RCC 7860 (cell line): ENCODE measurements at regions not wholly inside any gene's neighbourhood (a gene's known extent, or its start where the extent isn't known, plus 50 kb on each side); places are given as distances from the start of the nearest gene placed in this dataset.
"Not testable (repeated sequence)": the region's sequence is repeated elsewhere in the genome, so short reads cannot be mapped to it uniquely, and the experiment has no call there.

Experiments
- DNase-seq: peaks from one replicate; pipeline ENCODE4 v3.0.0-alpha.2; 2015; ENCODE audit warnings: low spot score
- FAIRE-seq: peaks from 2 replicates; lab custom pipeline; 2012; peaks lifted over from hg19 to GRCh38; lab: Jason Lieb, UNC

- DNase-seq, result no peak
- FAIRE-seq, result no peak
Observed at GRCh38 chr4:57734104-57734670, 624.0 kb upstream of the IGFBP7 start.

DNA sequence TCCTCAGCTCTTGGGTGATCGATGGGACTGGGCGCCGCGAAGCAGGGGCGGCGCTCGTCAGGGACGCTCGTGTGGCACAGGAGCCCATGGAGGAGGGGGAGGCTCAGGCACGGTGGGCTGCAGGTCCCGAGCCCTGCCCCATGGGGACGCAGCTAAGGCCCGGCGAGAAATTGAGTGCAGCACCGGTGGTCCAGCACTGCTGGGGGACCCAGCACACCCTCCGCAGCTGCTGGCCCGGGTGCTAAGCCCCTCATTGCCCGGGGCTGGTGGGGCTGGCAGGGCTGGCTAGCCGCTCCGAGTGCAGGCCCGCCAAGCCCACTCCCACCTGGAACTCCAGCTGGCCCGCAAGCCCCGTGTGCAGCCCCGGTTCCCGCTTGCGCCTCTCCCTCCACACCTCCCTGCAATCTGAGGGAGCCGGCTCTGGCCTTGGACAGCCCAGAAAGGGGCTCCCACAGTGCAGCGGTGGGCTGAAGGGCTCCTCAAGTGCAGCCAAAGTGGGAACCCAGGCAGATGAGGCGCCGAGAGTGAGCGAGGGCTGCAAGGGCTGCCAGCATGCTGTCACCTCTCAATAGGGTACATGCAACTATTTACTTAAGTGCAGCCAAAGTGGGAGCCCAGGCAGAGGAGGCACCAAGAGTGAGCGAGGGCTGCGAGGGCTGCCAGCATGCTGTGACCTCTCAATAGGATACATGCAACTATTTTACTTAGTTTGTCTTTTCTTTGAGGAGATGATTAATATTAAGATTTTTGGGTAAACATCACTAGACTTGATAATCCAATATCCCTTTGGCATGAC is 619.8 kb upstream of the IGFBP7 start:
- FAIRE-seq, DNase-seq: not testable (repeated sequence)

- FAIRE-seq, result no peak
- DNase-seq, result no peak
Observed at GRCh38 chr4:57726154-57726553, 616.0 kb upstream of the IGFBP7 start.

DNA sequence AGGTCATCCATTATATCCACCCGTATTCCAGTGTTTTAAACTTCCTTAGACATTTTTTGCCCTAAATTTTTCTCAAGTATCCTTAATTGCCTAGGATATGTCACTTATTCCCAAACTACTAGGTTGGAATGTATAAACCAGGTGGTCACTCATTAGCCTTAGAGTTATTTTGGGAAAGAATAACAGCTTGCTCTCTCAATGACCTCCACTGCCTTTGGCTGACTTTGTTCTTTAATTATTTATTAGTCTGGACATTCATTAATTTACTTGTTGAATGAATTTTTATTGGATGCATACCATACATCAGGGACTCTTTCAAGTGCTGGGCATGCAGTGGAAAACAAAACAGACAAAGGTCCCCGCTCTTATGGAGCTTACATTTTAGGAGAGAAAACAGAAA is 609.3 kb upstream of the IGFBP7 start:
- no peak for DNase-seq
- no peak for FAIRE-seq

GRCh38 chr4:57714313-57714712 is 604.1 kb upstream of the IGFBP7 start:
- not testable (repeated sequence) for FAIRE-seq, DNase-seq

GRCh38 chr4:57710053-57710452 is 599.9 kb upstream of the IGFBP7 start:
- no peak for FAIRE-seq
- no peak for DNase-seq

- no peak for FAIRE-seq
- no peak for DNase-seq
Observed at GRCh38 chr4:57691370-57691769, 581.2 kb upstream of the IGFBP7 start.

- FAIRE-seq (no peak), DNase-seq (no peak)
Observed at GRCh38 chr4:57689693-57690205, 579.6 kb upstream of the IGFBP7 start.

GRCh38 chr4:57682275-57682674 is 572.1 kb upstream of the IGFBP7 start:
- DNase-seq (no peak), FAIRE-seq (no peak)

- no peak for FAIRE-seq
- no peak for DNase-seq
Observed at GRCh38 chr4:57679969-57680368, 569.8 kb upstream of the IGFBP7 start.

- FAIRE-seq (no peak), DNase-seq (no peak)
Observed at GRCh38 chr4:57676394-57676793, 566.2 kb upstream of the IGFBP7 start.

DNA sequence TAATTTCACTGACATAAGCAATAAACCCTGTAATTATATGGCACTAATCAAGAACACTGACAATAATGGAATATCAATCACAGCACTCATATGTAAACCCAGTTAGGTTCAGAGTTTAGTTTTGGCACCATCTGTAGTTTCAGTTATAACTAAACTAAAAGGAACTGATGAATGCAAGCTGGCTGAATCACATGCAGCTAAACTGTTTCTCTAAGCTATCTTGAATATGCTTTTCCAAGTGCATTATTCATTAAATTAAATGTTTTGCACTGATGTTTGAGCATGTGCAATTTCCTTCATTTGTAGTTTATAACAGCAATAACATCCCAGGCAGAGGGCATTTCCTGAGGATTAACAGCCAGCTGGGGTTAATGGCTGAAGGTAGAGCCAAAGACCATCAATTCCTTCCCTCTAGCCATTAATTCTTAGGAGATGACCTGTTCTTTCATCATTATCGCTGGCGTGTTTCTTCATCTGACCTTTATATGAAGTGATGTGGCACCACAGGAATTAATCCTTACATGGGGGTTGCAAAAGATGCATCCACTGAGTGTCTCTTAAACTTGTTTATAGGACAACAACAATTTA is 562.8 kb upstream of the IGFBP7 start:
- FAIRE-seq (no peak), DNase-seq (no peak)

- no peak for DNase-seq
- FAIRE-seq, result no peak
Observed at GRCh38 chr4:57668621-57669020, 558.4 kb upstream of the IGFBP7 start.

DNA sequence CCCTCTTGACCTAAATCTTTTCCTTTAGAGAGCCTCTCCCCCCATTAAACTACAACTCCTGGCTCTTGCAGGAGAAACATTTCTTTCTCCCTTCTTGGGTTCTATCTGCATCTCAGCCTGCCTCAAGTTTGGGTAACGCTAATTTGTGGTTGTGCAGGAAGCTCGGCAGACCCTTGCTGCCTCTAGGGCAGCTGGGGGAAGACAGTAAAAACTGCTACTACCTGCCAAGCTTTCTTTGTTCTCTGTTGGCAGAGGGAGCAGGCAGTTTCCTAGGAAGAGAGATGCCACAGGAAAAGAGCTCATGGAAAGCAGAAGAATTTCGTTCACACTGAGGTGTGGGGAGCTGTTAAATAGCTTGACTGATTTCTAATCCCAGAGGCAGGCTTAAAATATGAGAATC is 555.6 kb upstream of the IGFBP7 start:
- DNase-seq (no peak), FAIRE-seq (no peak)

DNA sequence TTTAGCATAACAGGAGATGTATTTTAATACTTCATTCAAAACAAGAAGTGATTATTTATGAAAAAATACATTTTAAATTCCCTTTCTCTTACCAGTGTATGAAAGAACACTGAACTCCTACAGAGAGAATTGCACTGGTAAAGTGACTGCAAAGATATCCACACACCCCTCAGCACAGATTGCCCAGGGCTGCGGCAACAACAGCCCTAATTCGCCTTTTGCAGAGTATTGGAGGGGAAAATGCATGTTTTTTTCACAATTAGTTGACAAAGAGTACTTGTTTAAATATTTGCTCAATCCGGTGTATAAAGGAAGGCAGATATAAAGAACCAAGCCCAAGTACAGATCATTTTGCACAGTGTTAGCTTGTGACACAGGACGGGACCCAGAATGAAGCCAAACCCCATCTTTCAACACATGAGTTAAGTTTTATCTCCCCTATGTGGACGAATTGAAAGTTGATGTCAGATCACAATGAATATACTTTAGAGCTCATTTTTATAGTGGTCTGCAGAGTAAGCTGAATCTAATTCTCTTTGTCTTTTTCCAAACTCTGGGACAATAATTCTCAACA is 551.4 kb upstream of the IGFBP7 start:
- no peak for FAIRE-seq
- DNase-seq, result no peak

- FAIRE-seq, result no peak
- no peak for DNase-seq
Observed at GRCh38 chr4:57658673-57659072, 548.5 kb upstream of the IGFBP7 start.

DNA sequence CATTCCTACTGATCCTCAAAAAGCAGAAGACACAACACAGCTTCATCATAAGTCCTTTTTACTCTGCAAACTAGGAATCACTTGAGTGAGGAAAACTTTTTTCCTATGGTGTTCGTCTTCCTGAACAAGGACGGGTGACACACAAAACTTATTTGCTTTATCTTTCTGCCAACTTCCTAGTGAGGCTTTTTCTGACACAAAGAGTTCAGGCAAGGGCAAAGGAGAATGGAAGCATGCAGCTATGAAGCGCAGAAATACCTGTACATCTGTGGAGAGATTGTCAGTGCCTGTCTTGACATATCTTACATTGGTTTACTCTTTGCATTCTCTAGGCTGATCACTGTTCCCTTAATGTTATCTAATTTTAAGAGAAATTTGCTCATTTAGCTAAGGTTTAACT is 548.0 kb upstream of the IGFBP7 start:
- no peak for FAIRE-seq
- no peak for DNase-seq

DNA sequence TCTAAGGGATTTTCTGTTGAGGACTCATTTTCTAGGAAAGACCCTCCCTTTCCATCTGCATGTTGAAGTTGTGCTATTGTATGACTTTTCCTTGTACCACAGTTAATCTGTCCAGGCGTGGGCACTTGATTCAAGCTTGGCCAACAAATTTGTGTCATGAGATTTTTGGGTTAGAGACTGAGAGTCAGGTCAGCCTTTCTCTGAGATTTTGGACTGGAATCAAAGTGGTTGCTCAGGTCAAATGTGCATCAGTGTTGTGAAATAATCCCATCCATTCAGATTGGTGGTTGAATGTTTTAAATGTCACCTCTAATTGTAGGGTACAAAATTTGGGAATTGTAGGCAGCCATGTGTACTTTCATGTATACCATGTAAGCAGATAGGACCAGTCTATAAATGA is 545.2 kb upstream of the IGFBP7 start:
- no peak for DNase-seq
- FAIRE-seq, result no peak

DNA sequence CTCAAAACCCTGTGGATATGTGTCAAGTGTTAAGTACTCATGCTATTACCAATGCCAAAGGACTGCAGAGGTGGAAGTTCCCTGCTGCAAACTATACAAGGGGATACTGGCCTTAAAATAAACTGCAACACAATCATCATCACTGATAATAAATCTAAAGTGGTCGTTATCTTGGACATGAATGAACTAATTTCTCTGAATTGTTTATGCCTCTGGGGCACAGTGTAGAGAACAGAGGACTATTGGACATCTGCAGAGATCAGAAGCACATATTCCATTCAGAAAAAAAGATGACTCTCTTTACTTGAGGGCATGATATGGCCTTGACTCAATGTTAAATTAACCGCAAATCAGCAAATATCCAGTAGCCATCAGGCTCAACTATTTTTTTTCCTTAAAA is 542.6 kb upstream of the IGFBP7 start:
- FAIRE-seq (no peak), DNase-seq (no peak)

DNA sequence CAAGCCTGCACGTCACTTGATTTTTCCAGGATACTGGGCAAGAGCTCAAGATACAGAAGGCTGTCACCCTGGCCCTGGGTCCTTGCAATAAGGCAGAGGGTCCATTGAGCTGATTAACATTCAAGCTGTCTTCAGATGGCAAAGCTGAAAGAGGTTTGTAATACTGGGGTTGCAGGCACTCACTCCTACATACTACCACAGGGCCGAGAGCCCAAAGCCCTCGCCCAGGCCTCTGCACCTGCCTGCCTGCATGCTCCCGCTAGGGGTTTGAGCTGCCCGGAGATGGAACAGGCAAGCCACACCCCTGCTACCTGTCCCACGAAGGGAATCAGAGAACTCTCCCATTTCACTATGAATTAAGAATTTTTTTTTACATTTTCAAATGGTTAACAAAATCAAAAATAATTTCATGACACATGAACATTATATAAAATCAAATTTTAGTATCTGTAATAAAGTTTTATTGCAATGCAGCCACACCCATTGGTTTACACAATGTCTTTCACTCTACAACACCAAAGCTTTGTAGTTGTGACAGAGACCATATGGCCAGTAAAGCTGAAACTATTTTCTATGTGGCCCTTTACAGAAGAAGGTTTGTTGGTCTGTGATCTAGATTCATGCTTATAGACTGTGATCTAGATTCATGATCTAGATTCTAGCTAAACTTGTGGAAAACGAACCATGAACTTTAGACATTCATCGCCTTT is 530.4 kb upstream of the IGFBP7 start:
- FAIRE-seq, result no peak

More for the DNA sequence above, 530.4 kb upstream of the IGFBP7 start:
- DNase-seq, result no peak
